Posterior cingulate gyrus (tissue), 11 donors: ENCODE measurements at regions not wholly inside any gene's neighbourhood (a gene's known extent, or its start where the extent isn't known, plus 50 kb on each side); places are given as distances from the start of the nearest gene placed in this dataset.
"Not testable (repeated sequence)": the region's sequence is repeated elsewhere in the genome, so short reads cannot be mapped to it uniquely, and the experiment has no call there.

Experiments
- DNase-seq, 10 donors: peaks; one replicate each; pipeline versions ENCODE4 v3.0.0 to v3.0.0-alpha.2; 2020 to 2021; ENCODE audit warnings: mixed read lengths in 3 of 10
- intact Hi-C: fragments of 100-400 bp; cut with DNase I; formaldehyde crosslinking; loops from one replicate; pipeline ENCODE4 v1.15.1; 2023

GRCh38 chr3:166005126-166005525 lies 167.9 kb upstream of the BCHE start:
- no peak for DNase-seq
- intact Hi-C loops = no loop called here

- intact Hi-C loops = no loop called here
- no peak for DNase-seq
These were observed 157.1 kb upstream of the BCHE start for GRCh38 chr3:165994293-165994692.

- intact Hi-C loops = no loop called here
- DNase-seq = no peak
These were observed 147.4 kb upstream of the BCHE start for GRCh38 chr3:165984589-165984988.

- DNase-seq = no peak
- intact Hi-C loops = no loop called here
These were observed 146.1 kb upstream of the BCHE start for GRCh38 chr3:165983284-165983683.

GRCh38 chr3:165981318-165981717 lies 144.1 kb upstream of the BCHE start:
- DNase-seq = no peak
- intact Hi-C loops = no loop called here

GRCh38 chr3:165960825-165961224 lies 123.6 kb upstream of the BCHE start:
- DNase-seq, intact Hi-C loops: not testable (repeated sequence)

GRCh38 chr3:165954171-165954570 lies 116.9 kb upstream of the BCHE start:
- intact Hi-C loops = no loop called here
- DNase-seq = no peak

- intact Hi-C loops = no loop called here
- no peak for DNase-seq
These were observed 109.1 kb upstream of the BCHE start for GRCh38 chr3:165946360-165946759.

GRCh38 chr3:165938986-165939540 lies 101.8 kb upstream of the BCHE start:
- intact Hi-C loops = no loop called here
- DNase-seq = no peak

GRCh38 chr3:165936081-165936480 lies 98.9 kb upstream of the BCHE start:
- intact Hi-C loops, DNase-seq: not testable (repeated sequence)

GRCh38 chr3:165924301-165924791 lies 87.1 kb upstream of the BCHE start:
- intact Hi-C loops = not testable (repeated sequence)
- DNase-seq = peak in 3 of 10 donors; percentile 59 to 75 (median 64)

GRCh38 chr3:165920984-165921383 lies 83.8 kb upstream of the BCHE start:
- intact Hi-C loops = no loop called here
- DNase-seq = no peak

- intact Hi-C loops = no loop called here
- no peak for DNase-seq
These were observed 82.1 kb upstream of the BCHE start for GRCh38 chr3:165919284-165919683.

- DNase-seq = peak in 2 of 10 donors; percentile 81
- intact Hi-C loops = no loop called here
These were observed 81.4 kb upstream of the BCHE start for GRCh38 chr3:165918657-165918979.

- DNase-seq = peak in 1 of 10 donors; percentile 58
- intact Hi-C loops = not testable (repeated sequence)
These were observed 80.9 kb upstream of the BCHE start for GRCh38 chr3:165917938-165918656.

- intact Hi-C loops = not testable (repeated sequence)
These were observed 77.9 kb upstream of the BCHE start for GRCh38 chr3:165915104-165915503.

GRCh38 chr3:165903885-165904630 lies 66.8 kb upstream of the BCHE start:
- intact Hi-C loops = no loop called here
- DNase-seq = no peak

More at GRCh38 chr3:165915104-165915503, 77.9 kb upstream of the BCHE start:
- DNase-seq = not testable (repeated sequence)

- no peak for DNase-seq
- intact Hi-C loops = no loop called here
These were observed 61.8 kb upstream of the BCHE start for GRCh38 chr3:165899066-165899465.

GRCh38 chr3:165897137-165897536 lies 59.9 kb upstream of the BCHE start:
- intact Hi-C loops = no loop called here
- DNase-seq = no peak

GRCh38 chr3:165895919-165896318 lies 58.7 kb upstream of the BCHE start:
- DNase-seq = no peak
- intact Hi-C loops = no loop called here

- DNase-seq = no peak
- intact Hi-C loops = no loop called here
These were observed 55.3 kb upstream of the BCHE start for GRCh38 chr3:165892565-165892964.
